GM13977 (cell line): ENCODE measurements at regions not wholly inside any gene's neighbourhood (a gene's known extent, or its start where the extent isn't known, plus 50 kb on each side); places are given as distances from the start of the nearest gene placed in this dataset.
A peak's percentile ranks its signal among the peaks of the same experiment; 100 is the strongest.

ENCODE experiments used
- DNase-seq: peaks from one replicate; pipeline ENCODE4 v3.0.0; 2012; ENCODE audit warnings: low spot score
- in situ Hi-C: fragments of 300-500 bp; cut with MboI; formaldehyde crosslinking; loops from one replicate; pipeline ENCODE4 v1.12.0; 2022; ENCODE audit warnings: low sequenced_read_pairs, low pct_unique_long_range_greater_than_20kb, mixed read lengths, inconsistent platforms; ENCODE audit not compliant: unreplicated experiment
- TF ChIP-seq, protein P1 (sequence below): IDR thresholded peaks from 2 replicates; pipeline ENCODE4 v1.5.1; 2012; ENCODE audit warnings: mild to moderate bottlenecking, control low read depth; ENCODE audit not compliant: insufficient read depth; ENCODE audit errors: extremely low read depth, missing control alignments

DNA sequence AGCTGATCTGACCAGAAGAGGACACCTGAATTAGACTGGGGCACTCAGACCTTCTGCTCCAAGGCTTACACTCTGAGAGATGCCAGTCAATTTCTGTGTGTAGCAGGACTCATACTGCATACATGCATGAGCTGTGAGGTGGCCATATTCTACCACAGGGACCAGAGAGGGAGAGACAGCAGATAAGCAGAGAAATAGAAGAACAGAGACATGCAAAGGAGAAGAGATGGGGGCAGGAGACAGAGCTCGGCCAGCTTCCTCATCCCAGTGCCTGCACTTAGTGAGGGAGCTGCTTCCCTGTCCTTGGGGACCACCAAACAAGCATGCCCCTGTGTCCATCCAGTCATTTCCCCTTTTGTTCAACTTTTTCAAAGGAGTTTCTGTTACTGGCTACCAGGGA is 73.9 kb upstream of the ALK start:
- no peak for DNase-seq
- TF ChIP-seq, protein P1, sequence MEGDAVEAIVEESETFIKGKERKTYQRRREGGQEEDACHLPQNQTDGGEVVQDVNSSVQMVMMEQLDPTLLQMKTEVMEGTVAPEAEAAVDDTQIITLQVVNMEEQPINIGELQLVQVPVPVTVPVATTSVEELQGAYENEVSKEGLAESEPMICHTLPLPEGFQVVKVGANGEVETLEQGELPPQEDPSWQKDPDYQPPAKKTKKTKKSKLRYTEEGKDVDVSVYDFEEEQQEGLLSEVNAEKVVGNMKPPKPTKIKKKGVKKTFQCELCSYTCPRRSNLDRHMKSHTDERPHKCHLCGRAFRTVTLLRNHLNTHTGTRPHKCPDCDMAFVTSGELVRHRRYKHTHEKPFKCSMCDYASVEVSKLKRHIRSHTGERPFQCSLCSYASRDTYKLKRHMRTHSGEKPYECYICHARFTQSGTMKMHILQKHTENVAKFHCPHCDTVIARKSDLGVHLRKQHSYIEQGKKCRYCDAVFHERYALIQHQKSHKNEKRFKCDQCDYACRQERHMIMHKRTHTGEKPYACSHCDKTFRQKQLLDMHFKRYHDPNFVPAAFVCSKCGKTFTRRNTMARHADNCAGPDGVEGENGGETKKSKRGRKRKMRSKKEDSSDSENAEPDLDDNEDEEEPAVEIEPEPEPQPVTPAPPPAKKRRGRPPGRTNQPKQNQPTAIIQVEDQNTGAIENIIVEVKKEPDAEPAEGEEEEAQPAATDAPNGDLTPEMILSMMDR: no peak
- in situ Hi-C loops: no loop called here

DNA sequence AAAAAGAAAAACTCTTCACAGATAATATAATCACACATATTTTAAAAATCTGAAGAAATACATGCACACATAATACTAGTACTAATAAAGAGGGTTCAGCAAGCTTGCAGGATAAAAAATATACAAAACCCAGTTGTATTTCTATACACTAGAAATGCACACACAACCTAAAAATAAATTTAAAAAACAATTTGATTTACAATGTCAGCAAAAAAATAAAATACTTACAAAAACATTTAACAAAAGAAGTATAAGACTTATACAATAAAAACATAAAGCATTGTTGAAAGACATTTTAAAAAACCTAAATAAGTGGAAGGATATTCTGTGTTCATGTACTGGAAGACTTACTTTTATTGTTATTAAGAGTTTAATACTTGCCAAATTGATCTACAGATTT is 81.7 kb upstream of the ALK start:
- TF ChIP-seq, protein P1: no peak
- no peak for DNase-seq
- in situ Hi-C loops: no loop called here

DNA sequence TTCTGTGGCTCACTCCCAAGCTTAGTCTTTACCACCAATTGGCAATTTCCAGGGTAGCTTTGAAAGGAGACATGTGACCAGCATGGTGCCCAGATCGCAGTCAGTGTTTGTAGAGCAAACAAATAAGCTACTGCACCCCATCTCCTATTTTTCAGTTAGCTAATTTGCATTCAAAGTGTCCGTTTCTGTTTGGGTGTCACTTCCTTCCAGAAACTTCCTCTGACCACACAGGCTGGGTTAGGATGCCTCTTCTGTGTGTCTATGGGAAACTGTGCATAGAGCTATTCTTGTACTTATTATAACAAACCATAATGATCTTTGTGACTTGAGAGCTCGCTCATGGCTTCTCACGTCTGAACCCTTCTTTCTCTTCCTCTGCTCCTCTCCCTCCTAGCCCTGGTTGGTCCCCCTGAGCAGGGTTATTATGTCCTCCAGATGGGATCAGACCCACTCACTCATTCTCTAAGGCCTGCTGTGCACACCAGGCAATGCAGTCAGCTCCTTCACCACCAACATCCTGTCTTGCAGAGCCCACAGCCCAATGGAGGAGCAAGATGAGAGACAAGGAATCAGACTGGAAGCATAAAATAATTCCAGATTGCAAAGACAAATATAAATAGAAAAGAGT is 101.2 kb upstream of the ALK start:
- TF ChIP-seq, protein P1: no peak
- in situ Hi-C loops: no loop called here
- DNase-seq: no peak

DNA sequence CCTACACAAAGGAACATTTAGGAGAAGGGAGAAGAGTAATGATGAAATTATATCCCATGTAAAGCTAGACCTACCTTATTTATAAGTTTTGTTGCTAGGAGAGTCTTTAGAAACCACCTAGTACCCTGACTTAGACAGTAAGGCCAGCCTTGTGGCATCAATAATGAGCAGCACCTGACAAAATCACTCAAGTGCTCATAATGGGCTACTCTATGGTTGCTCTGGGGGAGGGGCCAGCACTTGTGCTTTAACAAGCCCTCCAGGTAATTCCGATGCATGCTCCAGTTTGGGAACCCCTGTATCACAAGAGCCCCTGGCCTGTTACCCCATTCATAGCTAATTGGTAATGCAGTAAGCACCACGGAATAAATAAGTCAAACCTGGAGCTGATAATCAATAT is 102.9 kb upstream of the ALK start:
- TF ChIP-seq, protein P1: no peak
- no peak for DNase-seq
- in situ Hi-C loops: no loop called here

DNA sequence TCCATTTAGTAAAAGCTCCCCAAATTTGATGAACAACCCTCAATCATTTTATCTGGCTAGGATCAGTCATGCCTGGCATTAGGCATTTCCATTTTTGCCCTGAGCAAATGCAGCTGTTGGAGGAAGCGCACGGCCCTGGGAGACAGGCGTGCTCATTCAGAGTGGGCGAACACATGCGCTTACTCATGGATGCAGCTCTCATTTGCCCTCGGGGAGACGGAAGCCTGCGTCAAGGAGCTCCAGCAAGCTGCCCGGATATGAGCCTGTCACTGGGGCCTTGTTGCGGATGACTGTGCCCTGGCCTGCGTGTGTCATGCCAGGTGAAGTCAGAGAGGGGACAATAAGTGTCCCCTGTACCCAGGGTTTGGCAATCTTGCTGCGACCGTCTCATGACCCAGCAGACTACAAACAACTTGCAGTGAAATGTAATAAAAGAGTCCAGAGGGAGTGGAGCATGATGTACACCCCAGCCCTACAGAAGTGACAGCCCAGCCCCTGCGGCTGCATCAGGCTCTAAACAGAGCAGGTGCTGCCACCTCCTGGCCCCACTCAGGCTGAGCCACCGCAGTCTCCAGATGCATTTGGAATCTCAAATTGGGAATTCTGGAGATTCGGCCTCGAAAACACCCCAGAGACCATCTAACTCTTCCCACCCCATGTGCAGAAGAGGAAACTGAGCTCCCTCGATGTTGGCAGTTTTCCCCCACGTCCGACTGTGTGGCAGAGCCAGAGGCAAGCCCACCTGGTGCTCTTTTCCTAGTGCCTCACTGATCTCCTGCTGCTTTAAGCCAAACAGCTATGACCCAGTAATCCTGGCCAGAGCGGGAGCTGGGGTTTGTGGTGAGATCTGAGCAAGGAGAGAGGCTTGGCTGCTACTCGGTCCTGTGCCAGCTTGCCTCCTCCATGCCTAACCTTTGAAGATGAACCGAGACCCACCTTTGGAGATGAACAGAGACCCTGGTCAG is 105.0 kb upstream of the ALK start:
- in situ Hi-C loops: no loop called here
- peak; percentile 31 for DNase-seq
- TF ChIP-seq, protein P1: peak; percentile 67

DNA sequence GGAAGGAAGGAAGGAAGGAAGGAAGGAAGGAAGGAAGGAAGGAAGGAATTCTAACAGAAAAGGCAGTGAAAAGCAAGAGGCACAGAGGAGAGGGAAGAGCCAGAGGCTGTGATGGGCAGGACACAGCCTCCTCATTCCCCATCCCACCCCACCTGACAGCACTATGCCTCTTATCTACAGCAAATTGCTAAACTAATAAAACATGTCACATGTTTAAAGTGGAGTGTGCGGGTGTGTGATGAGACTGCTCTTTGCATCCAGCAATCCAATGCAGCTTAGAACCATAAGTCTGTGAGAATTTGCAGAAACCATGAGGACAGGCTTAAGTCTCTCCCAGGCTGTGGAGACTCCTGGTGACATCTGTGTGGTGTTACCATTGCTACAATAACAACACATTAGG is 108.4 kb upstream of the ALK start:
- in situ Hi-C loops: no loop called here
- no peak for DNase-seq
- TF ChIP-seq, protein P1: no peak
